ENCODE measurements at regions not wholly inside any gene's neighbourhood (a gene's known extent, or its start where the extent isn't known, plus 50 kb on each side); places are given as distances from the start of the nearest gene placed in this dataset.

- DNase-seq (ENCODE audit: low read depth) = no peak
Measured at GRCh38 chr16:26281381-26282110, 589.8 kb downstream of the HS3ST4 start.

GRCh38 chr16:26295625-26296304 lies 604.0 kb downstream of the HS3ST4 start:
- DNase-seq (ENCODE audit: low read depth) = no peak

- no peak for DNase-seq (ENCODE audit: low read depth)
Measured at GRCh38 chr16:26301516-26301915, 609.8 kb downstream of the HS3ST4 start.

- DNase-seq (ENCODE audit: low read depth) = no peak
Measured at GRCh38 chr16:26316683-26317464, 625.1 kb downstream of the HS3ST4 start.

- DNase-seq (ENCODE audit: low read depth) = no peak
Measured at GRCh38 chr16:26317885-26318284, 626.1 kb downstream of the HS3ST4 start.

GRCh38 chr16:26330654-26331053 lies 638.9 kb downstream of the HS3ST4 start:
- DNase-seq (ENCODE audit: low read depth) = no peak

- no peak for DNase-seq (ENCODE audit: low read depth)
Measured at GRCh38 chr16:26334218-26335111, 642.7 kb downstream of the HS3ST4 start.

GRCh38 chr16:26335236-26335853 lies 643.6 kb downstream of the HS3ST4 start:
- DNase-seq (ENCODE audit: low read depth) = no peak

- DNase-seq (ENCODE audit: low read depth) = no peak
Measured at GRCh38 chr16:26342621-26343020, 650.9 kb downstream of the HS3ST4 start.

GRCh38 chr16:26344240-26344776 lies 652.5 kb downstream of the HS3ST4 start:
- DNase-seq (ENCODE audit: low read depth) = no peak

- DNase-seq (ENCODE audit: low read depth) = no peak
Measured at GRCh38 chr16:26344976-26345375, 653.2 kb downstream of the HS3ST4 start.

- no peak for DNase-seq (ENCODE audit: low read depth)
Measured at GRCh38 chr16:26345966-26346365, 654.2 kb downstream of the HS3ST4 start.

- no peak for DNase-seq (ENCODE audit: low read depth)
Measured at GRCh38 chr16:26348095-26348494, 656.3 kb downstream of the HS3ST4 start.

GRCh38 chr16:26360867-26361266 lies 669.1 kb downstream of the HS3ST4 start:
- no peak for DNase-seq (ENCODE audit: low read depth)

GRCh38 chr16:26363581-26363980 lies 671.8 kb downstream of the HS3ST4 start:
- no peak for DNase-seq (ENCODE audit: low read depth)

GRCh38 chr16:26365161-26365940 lies 673.6 kb downstream of the HS3ST4 start:
- no peak for DNase-seq (ENCODE audit: low read depth)

GRCh38 chr16:26371349-26371869 lies 679.6 kb downstream of the HS3ST4 start:
- DNase-seq (ENCODE audit: low read depth) = no peak

GRCh38 chr16:26374279-26374925 lies 682.6 kb downstream of the HS3ST4 start:
- no peak for DNase-seq (ENCODE audit: low read depth)

GRCh38 chr16:26382586-26382985 lies 684.1 kb upstream of the C16orf82 start:
- no peak for DNase-seq (ENCODE audit: low read depth)

All from LHCN-M2 (cell line).